ENCODE measurements at regions not wholly inside any gene's neighbourhood (a gene's known extent, or its start where the extent isn't known, plus 50 kb on each side); places are given as distances from the start of the nearest gene placed in this dataset.

GRCh38 chrX:39912126-39912525, 185.6 kb downstream of the BCOR start:
- no peak for DNase-seq

GRCh38 chrX:39915081-39915480, 182.7 kb downstream of the BCOR start:
- DNase-seq, result no peak

GRCh38 chrX:39915596-39915995, 182.2 kb downstream of the BCOR start:
- DNase-seq, result no peak

DNA sequence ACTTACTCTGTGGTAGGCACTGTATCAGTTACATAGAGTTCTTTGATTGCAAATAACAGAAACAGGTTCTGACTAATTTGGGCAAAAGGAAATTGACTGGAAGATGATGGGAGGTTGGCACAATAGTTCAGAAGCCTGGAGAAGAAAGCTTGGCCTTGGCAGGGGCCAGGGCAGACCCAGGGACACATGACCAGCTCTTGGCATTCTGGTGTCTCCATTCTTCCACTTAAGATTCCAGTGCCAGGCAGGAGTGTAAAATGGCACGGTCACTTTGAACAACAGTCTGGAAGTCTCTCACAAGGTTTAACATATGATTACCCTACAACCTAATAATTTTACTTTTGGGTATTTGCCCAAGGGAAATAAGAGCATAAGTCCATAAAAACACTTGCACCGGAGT, 175.9 kb downstream of the BCOR start:
- no peak for DNase-seq

DNA sequence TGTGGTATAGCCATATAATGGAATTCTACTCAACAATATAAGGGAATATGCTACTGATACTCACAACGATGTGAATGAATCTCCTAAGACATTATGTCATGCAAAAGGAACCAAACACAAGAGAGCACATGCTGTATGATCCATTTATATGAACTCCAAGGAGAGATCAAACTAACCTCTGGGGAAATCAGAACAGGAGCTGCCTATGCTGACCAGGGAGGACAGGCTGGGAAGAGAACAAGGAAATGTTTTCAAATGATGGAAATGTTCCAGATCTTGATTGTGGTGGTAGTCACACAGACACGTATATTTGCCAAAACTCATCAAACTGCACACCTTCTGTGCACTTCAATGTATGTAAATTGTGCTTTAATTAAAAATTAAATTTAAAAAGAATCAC, 175.3 kb downstream of the BCOR start:
- no peak for DNase-seq

GRCh38 chrX:39922926-39923325, 174.8 kb downstream of the BCOR start:
- no peak for DNase-seq

DNA sequence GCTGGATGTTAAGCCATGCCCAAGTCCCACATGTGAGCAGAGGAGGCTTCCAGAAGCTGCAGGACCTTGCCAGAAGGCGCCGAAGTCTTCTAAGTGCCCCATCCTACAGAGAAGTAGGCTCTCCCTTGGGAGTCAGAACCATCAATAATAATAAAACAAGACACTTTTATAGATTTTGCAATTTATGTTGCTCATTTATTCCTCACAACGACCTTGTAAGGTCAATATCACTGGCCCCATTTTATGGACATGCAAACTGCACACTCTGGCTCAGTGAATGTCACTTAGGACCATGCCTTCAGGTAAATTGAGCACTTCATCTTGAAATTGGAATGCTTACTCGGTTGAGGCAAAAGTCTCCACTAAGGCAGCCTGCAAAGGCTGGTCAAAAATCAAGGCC, 170.4 kb downstream of the BCOR start:
- no peak for DNase-seq

GRCh38 chrX:39928704-39929378, 168.9 kb downstream of the BCOR start:
- DNase-seq, result no peak

DNA sequence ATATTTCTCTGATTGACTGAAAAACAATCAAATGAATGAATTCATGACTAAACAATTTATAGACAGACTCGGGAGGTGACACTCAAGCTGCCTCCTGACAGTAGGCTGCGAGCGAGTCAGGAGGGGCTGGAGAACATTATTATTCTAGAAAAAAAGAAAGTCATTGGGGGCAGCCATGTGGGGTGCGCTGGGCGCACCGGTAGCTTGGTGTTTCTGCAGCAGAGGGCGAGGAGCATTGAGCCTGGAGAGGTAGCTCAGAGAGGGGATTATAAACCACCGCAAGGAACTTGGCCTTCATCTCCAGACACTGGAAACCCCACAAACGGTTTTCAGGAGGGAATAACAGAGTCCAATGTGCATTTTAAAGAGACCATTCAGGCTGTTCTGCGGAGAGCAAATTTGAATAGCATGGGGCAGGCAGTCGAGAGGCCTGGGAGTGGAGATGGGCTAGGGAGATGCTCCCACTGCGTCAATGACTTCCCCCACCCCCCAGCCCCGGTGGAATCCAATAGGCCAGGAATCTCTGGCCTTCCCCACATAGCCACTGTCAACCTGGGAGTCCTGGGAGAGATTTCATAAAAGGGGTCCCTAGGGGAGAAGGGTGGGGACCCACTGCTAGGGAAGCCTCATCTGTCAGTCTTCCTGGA, 168.3 kb downstream of the BCOR start:
- no peak for DNase-seq

DNA sequence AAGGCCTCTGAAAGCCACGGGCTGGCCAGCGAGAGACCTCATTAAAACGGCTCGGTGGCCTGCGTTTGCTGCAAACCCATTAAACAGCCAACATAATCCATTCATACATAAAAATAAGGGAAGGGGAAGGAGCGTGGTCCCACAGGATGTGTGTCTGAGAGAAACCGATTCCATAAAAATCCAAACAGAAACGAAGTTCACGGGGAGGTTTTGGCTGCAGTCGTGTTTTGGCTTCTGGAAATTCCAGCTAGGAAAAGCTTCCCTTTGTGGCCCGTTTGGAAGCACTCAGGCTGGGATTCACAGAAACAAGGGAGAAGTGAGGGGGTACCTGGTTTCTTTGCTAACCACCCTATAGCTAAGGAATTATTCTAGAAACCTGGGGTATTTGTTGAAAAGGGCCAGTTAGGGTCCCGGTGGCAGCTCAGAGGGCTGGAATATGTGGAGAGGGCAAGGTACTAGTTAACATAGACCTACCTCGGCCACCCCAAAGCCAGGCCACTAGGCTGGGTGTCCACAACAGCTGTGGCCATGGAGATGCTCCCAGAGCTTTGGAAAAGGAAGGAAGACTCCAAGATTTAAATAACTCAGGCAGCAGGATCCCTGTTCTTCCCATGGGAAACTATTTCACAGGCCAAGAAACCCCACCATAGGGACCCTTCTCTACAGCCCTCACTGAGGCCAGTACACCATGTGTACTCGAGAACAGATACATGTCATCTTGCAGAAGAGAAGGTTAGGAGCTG, 166.8 kb downstream of the BCOR start:
- no peak for DNase-seq

GRCh38 chrX:39931529-39932282, 166.1 kb downstream of the BCOR start:
- no peak for DNase-seq

DNA sequence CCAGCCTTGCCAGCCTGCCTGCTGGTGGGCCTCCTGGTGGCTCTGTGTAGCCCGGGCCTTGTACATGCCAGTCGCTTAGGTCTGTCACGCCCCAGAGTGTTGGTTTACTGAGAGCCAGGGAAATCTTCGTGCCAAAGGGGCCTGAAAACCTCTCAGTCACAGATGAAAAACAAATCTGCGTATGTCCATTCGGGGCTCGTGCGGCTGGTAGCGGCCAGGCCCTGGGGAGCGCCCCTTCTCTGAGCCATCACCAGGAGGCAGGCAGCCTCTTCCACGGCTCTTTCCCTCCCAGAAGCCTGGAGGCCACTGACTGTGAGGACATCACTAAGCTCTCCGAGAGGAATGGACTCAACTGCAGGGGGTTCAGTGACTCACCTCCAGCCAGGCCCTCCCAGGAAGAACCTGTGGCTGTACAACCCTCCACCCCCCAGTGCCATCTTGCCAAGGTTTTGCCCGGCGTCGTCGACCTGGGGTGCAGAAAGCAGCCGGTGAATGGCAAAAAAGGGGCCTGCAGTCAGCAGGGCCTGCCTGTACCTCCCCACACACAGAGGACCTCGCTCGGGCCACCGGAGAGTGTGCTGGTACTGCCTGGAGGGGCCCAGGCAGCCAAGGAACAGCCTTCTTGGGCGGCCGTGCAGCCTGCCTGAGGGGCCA, 162.2 kb downstream of the BCOR start:
- no peak for DNase-seq

DNA sequence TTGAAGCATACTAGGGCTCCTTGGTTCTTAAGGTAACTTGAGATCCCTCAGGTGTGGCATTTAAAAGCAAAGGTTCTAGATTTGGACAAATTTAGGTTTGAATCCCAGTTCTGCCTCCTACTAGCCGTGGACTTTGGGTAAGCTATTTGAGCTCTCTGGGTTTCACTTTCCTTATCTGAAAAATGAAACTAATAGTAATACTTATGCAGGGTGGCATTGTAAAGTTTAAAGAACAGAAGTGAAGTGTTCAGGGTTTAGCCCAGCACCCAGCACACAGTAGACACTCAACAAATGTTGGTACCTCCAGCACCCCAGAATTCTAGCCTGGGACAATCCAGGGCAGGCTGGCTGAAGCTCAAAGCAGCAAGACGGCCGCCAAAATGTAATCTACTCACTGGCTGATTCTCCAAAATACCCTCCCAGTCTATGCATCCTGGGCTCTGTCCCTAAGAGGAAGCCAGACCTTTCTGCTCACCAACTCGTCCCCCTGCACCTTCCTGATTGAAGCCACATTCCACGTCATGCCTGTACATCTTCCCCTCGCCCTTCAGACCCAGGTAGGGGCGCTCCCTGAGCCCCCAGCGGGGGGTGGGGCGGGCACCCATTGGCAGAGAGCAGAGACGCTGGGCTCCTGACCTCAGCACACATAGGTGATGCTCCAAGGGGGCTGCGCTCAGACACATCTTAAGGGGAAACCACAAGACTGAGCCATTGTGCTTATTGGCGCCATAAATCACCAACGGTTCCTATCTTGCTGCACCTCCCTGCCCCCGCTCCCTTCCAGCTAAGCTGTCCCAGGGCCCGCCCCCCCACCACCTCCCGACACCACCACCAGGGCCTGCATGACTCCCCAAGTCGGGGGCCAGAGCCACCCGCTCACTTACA, 160.6 kb downstream of the BCOR start:
- no peak for DNase-seq

- no peak for DNase-seq
Observed at GRCh38 chrX:39938466-39938865, 159.3 kb downstream of the BCOR start.

DNA sequence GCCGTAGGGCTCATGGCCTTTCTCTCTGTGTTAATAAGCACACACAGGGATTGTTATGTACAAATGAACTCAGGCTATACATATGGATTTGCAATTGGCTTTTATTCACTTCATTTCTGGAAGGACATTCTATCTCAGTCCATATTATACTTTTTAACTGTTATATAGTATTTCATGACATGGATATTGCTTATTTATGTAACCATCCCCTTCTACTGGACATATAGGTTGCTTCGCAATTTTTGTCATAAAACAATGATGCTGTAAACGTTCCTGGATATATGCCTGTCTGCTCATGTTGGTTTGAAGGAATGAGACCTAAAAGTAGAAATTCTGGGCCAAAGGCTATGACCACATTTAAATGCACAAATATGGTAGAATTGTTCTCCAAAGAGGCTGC, 158.1 kb downstream of the BCOR start:
- no peak for DNase-seq

DNA sequence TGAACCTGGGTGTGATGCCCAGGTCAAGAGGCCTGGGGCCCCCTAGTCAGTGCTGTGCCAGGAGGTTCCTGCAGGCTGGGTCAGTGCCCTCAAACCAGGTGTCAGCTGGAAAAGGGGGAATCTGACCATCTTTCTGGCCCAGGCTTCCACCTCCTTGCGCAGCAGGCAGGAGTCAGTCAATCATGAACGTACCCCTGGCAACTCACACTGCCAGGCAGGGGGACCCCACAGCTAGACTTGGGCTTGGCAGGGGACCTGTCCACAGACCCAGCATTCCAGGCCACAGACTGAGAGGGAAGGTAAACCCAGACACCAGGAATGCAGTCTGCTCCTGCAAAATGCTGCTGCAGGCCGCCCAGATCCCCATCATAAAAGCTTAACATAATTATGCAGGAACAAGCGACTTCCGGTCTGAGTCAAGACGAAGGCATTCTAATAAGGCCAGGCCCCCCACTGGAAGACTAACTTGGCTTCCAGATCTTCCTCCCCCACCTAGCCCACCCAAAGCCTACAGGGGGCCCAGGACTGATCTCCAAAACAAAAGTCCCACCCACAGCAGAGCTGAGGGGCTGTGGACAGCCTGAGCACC, 156.3 kb downstream of the BCOR start:
- DNase-seq, result no peak

GRCh38 chrX:39944416-39944815, 153.3 kb downstream of the BCOR start:
- DNase-seq, result no peak

GRCh38 chrX:39945709-39946108, 152.0 kb downstream of the BCOR start:
- DNase-seq, result no peak

GRCh38 chrX:39946822-39947221, 150.9 kb downstream of the BCOR start:
- DNase-seq, result no peak

GRCh38 chrX:39948582-39948981, 149.2 kb downstream of the BCOR start:
- no peak for DNase-seq

DNA sequence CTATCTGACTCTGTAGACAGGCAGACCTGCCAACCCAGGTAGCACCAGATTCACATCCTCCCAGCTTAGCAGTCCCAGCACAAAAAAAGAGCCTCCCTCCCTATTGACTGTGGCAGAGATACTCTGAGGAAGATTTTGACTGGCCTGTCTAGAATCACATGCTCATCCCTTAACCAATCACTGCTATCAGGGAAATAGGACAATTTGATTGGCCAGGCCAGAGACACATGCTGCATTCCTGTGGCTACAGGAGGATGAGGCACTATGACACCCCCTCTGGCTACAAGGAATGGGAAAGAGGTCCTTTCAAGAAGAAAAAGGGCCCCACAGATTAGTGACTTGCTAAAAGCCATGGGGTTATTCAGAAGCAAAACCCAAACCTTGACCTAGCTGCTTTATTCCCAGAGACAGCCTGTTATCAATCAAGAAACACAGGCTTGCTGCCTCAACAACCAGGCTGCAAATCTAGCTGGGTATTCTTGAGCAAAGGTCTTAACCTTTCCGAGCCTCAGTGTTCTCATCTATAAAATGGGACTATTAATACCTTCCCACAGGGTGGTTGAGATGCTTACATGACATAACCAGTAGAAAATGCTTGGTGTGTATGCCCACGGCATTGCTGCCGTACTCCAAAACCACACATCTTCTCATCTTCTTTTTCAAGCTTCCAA, 147.6 kb downstream of the BCOR start:
- no peak for DNase-seq
